ENCODE measurements at regions not wholly inside any gene's neighbourhood (a gene's known extent, or its start where the extent isn't known, plus 50 kb on each side); places are given as distances from the start of the nearest gene placed in this dataset.

DNA sequence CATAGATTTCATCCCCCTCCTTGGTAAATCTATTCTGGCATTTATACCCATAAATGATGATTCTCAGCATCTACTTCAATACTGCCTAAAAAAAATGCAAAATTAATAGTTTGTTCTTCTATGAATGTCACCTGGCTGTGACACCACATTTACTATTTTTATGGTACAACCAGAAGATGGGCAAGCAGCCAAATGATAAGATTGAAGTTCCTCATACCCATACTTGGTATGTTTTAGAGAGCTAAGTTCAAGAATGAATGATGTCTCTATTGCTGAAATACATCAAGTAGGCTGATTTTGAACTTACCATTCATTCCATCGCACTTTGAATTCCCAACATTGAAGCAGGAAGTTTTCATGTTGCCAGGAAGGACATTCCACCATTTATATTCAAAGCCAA is 134.2 kb downstream of the ELAPOR2 start:
- TF ChIP-seq, protein P1, sequence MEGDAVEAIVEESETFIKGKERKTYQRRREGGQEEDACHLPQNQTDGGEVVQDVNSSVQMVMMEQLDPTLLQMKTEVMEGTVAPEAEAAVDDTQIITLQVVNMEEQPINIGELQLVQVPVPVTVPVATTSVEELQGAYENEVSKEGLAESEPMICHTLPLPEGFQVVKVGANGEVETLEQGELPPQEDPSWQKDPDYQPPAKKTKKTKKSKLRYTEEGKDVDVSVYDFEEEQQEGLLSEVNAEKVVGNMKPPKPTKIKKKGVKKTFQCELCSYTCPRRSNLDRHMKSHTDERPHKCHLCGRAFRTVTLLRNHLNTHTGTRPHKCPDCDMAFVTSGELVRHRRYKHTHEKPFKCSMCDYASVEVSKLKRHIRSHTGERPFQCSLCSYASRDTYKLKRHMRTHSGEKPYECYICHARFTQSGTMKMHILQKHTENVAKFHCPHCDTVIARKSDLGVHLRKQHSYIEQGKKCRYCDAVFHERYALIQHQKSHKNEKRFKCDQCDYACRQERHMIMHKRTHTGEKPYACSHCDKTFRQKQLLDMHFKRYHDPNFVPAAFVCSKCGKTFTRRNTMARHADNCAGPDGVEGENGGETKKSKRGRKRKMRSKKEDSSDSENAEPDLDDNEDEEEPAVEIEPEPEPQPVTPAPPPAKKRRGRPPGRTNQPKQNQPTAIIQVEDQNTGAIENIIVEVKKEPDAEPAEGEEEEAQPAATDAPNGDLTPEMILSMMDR (IDR thresholded peaks at IDR 0.05), result no peak
- TF ChIP-seq EZH2phosphoT487 (IDR thresholded peaks at IDR 0.05), result no peak
